ENCODE measurements at regions not wholly inside any gene's neighbourhood (a gene's known extent, or its start where the extent isn't known, plus 50 kb on each side); places are given as distances from the start of the nearest gene placed in this dataset.

GRCh38 chr6:105504706-105505105, 101.8 kb upstream of the PREP start:
- DNase-seq: no peak

- no peak for DNase-seq
Observed at GRCh38 chr6:105503641-105504040, 100.8 kb upstream of the PREP start.

- DNase-seq: no peak
Observed at GRCh38 chr6:105501826-105502344, 99.0 kb upstream of the PREP start.

DNA sequence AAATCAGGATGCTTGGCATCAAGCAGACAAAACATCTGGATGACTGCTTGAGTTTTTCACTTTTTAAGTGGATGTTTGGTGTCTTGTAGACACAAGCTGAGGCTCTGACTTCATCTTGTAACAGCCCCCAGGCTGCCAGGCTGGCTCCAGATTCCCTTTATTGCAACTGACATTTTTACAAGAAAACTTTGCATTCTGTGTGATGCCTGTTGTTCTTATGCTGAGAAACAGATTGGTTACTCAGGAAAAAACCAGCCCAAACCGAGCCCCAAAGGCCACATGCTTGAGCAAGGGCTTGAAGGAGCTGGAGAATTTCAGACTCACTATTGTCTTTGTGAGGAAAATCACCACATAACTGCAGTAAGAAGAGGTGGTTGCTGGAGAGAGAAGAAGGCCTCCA, 98.4 kb upstream of the PREP start:
- DNase-seq: no peak

- DNase-seq: no peak
Observed at GRCh38 chr6:105500693-105501092, 97.8 kb upstream of the PREP start.

DNA sequence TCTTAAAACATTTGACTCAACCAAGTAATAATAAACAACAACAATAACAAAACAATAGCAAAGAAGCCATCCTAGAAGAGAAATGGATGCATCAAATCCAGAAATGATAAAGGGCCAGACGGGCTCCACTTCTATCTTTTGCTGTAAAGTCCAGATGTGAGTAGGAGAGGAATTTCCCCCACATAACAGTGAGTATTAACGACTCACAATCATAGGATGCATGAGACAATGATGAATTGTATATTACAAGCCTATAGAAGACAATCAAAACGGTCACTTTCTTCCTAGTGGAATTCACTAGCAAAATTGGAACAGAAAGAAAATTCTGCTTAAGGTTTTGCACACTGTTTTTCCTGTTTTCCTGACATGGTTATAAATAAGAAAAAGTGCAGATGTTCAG, 97.0 kb upstream of the PREP start:
- no peak for DNase-seq

- no peak for DNase-seq
Observed at GRCh38 chr6:105499136-105499870, 96.4 kb upstream of the PREP start.

GRCh38 chr6:105497549-105497948, 94.7 kb upstream of the PREP start:
- DNase-seq: no peak

DNA sequence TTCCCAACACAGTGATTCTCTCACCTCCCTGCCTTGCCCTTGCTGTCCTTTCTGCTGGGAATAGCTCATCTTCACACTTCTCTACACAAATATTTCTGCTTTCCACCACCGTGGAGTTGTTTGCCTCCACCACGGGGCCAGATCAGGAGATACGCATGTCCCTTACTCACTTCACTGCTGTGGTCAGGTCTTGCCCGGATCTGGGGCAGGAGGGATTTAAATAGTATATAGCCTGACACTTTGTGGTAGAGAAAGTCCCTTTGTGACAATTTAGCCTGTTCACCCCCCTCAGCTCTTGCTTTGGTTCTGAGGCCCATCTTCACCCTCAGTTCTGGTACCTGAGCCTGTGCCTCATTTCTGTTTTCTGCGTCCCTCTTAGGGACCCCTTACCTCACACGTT, 92.6 kb upstream of the PREP start:
- no peak for DNase-seq

- no peak for DNase-seq
Observed at GRCh38 chr6:105494688-105495087, 91.8 kb upstream of the PREP start.

- DNase-seq: no peak
Observed at GRCh38 chr6:105493736-105494135, 90.9 kb upstream of the PREP start.

DNA sequence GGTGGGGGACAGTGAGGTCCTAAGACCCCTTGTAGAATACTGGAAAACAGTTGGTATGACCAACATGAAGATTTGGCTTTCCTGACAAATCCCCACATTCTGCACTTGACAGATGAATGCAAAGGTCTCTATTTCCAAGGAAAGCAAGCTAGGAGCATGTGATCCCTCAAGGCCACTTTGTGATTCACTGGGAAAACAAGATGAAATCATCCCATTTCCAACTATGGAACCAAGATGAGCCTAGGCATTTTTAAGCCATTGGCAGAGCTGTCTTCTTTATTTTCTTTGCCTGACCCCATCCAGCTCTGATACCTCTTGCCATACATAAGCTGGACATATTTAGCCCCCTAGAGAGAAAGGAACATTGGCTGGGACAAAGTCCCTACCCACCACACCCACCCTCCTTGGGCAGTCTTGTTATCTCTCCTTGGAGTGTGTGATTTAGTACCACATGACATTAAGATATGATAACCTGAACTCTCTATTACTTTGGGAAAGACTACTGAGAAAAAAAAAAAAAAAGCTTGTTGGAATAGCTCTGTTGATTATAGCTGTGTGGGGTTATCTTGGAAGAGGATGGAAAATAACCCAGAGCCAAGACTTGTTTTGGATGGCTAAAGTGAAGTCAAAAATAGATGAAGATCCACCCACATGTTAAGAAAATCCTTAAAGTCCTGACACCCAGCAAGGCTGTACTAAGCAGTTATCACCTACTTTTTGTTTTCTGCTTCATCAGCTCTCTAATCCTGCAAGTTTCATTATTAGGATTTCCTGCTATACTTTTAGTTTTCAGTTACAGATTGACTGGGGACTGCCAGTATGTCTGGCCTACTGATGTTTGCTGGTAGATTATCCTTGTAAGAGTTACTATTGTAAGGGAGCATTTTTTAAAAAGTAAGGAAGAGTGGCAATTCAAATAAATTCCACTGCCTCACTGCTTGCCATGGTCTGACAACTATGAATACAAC, 90.1 kb upstream of the PREP start:
- DNase-seq: no peak

- DNase-seq: no peak
Observed at GRCh38 chr6:105489216-105489530, 86.3 kb upstream of the PREP start.

DNA sequence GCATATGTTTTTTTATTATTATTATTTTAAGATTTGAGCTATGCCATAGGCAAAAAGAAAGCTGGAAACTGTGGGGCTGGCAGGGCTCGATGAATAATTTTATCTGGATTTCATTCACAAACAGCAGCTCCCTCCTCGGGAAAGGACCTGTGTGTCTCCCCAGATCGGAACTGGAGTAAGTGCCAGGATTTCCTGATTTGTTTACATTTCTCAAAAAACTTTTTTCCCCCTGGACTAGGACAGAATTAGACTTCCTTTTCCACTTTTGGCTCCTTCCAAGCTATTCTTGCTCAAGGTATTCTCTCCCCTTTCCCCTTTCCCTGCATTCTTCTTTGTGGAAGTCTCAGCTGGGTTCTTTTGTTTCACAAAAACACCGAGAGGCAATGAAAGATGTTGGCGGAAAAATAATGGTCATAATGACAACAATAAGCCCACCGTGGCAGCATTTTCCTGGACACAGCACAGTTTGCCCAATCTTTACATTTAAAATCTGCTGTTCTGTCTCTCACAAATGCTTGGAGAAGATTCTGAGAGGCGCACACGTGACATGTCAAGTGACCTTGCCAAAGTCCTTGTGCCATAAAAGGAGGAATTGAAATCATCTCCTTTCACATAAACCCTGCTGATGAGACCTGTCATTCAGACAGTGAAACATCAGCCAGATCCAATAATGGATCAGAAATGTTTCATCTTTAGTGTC, 85.8 kb upstream of the PREP start:
- DNase-seq: no peak

GRCh38 chr6:105487040-105487790, 84.3 kb upstream of the PREP start:
- DNase-seq: no peak

GRCh38 chr6:105485456-105485855, 82.6 kb upstream of the PREP start:
- DNase-seq: no peak

DNA sequence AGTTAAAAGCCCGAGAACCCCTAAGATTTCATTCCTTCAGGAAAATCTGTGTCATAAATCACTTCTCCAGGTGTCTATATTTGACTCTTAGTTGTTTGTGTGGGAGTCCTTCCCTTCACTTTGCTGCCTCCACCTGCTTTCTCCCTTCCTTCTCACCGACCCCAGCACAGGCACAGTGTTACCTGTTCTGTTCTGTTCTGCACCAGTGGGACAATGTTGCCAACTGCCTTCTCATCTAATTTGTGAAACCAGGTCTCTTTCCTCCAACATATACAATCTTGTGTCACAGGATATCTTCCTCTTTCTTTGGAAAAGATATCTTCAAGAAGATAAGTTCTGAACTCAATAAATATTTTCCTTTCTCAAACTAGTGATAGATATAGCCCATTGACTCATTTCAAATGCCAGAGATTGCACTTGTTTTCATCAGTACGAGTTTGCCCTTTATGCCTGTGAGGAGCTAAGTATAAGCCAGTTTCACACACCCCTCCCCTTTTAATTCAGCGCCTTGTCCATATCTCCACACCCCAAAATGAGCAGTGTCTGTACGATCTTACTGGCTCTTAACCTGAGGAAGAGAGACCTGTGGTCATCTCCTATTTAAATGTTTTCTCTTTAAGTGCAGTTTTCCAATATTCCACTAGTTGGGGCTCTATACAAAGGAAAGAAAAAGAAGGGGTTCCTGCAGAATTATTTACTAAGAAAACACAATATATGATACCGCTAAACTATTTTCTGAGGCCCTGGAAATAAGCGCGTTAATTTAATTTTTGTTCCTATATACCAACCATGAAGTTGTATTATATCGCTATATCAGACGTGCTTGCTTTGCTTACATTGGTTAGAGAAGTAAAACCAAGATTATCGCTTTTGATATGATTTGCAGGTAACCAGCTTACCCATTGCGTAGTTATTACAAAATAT, 81.6 kb upstream of the PREP start:
- DNase-seq: peak; percentile 55

DNA sequence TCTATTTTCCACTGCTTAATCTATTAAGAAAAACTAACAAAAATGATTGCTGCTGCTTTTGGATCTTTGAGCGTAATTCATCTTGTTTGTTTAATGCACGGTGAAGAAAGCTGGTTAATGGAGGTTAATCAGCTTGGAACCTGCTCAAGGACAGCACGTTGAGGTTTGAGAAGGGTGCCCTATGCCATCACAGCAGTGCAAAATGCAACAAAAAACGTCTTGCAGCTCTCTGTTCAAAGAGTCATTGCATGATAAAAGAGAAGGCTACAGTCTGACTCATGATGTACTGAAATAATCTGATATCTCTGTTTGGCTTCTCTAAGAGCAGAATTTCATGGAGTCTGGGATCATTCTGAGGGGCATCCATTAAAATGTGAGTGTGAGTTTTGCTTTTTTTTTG, 80.6 kb upstream of the PREP start:
- no peak for DNase-seq

DNA sequence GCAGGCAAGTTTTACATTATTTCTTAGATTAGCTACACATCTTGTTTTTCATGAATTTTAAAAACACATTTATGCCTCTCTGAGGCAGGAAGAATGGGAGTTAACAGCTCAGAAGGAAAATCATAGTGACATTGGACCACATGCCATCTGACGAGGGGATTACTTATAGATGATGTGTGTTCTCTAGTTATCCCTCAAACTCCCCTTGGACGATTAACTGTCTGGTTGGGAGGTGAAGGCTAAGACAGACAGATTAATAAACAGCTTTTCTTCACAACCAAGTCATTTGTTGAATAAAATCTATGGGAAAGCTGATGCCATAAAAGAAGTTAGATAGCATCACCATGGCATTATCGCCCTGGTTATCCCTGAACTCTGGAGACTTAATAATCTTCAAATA, 80.0 kb upstream of the PREP start:
- no peak for DNase-seq

- peak; percentile 18 for DNase-seq
Observed at GRCh38 chr6:105482227-105482844, 79.5 kb upstream of the PREP start.

- no peak for DNase-seq
Observed at GRCh38 chr6:105476978-105477377, 74.1 kb upstream of the PREP start.

Data from hematopoietic multipotent progenitor cell treated with erythropoietin and hydrocortisone succinate and interleukin-3 and kit ligand, for 6 days (in vitro differentiated cells).